Fibroblast of mammary gland (primary cell): ENCODE measurements at regions not wholly inside any gene's neighbourhood (a gene's known extent, or its start where the extent isn't known, plus 50 kb on each side); places are given as distances from the start of the nearest gene placed in this dataset.

Experiments used
- DNase-seq: peaks from one replicate; pipeline ENCODE4 v3.0.0-alpha.2; 2010; ENCODE audit warnings: low read depth
- H3K4me3 ChIP-seq: 2 replicates; pipeline ENCODE4 v1.5.1; 2011; ENCODE audit warnings: low read depth, mild to moderate bottlenecking, low read length, moderate library complexity; ENCODE audit not compliant: control insufficient read depth
- TF ChIP-seq, protein P1 (sequence below): conservative IDR thresholded peaks from 2 replicates; pipeline ENCODE4 v1.5.1; 2011; ENCODE audit warnings: low read depth, low read length, inconsistent platforms; ENCODE audit not compliant: control insufficient read depth, insufficient read depth

DNA sequence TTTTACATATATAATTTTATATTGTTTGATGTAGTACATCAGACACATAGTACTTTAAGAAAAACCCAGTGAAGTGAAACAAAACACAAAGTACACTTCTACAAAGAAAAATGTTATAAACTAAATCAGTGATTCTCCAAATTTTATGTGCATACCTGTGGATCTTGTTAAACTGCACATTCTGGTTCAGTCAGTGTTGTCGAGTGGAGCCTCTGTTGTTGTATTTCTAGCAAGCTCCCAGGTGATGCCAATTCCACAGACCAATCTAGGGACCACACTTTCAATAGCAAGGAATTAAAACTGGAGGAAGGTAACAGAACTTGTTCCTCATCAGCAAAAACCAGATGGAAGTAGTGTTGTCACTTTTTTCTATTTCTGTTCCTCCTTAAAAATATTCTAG is 183.8 kb upstream of the CD180 start:
- no peak for DNase-seq
- no peak overlapping the region for H3K4me3 ChIP-seq
- TF ChIP-seq, protein P1, sequence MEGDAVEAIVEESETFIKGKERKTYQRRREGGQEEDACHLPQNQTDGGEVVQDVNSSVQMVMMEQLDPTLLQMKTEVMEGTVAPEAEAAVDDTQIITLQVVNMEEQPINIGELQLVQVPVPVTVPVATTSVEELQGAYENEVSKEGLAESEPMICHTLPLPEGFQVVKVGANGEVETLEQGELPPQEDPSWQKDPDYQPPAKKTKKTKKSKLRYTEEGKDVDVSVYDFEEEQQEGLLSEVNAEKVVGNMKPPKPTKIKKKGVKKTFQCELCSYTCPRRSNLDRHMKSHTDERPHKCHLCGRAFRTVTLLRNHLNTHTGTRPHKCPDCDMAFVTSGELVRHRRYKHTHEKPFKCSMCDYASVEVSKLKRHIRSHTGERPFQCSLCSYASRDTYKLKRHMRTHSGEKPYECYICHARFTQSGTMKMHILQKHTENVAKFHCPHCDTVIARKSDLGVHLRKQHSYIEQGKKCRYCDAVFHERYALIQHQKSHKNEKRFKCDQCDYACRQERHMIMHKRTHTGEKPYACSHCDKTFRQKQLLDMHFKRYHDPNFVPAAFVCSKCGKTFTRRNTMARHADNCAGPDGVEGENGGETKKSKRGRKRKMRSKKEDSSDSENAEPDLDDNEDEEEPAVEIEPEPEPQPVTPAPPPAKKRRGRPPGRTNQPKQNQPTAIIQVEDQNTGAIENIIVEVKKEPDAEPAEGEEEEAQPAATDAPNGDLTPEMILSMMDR = no peak

DNA sequence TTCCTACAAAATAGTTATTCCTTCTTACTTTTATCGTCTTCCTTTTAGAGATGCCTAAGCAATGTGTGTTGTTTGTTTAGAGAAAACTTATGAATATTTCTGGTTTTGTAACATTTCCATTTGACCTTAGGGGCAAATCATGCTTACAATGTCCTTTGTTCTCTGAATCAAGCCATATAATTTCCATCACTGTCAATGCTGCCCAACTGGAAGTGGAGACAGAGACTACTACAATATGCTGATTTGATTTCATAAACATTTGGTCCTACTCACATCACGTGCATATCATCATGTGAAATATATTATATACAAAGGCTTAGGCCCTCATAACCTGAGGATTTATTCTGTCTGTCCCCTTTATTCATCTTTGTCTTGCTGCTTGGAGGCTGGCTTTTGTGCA is 183.2 kb upstream of the CD180 start:
- DNase-seq = no peak
- TF ChIP-seq, protein P1 = no peak
- no peak overlapping the region for H3K4me3 ChIP-seq

DNA sequence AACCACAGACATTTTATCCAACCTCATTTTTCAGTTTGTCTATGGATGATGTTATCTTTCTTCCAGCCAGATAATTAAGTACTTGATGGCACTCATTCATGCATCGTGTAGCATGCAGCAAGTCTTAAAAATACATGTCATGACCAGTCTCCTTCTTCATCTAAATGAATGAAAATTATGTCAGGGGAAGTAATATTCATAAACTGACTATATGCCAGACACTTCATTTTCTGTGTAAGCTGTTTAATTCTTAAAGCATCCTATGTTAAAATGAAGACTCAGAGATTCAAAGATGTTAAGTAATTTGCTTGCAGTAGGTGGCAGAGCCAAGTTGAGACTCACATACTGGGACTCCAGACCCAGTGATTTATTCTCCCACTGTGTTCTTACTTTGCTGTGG is 181.7 kb upstream of the CD180 start:
- H3K4me3 ChIP-seq = no peak overlapping the region
- TF ChIP-seq, protein P1 = no peak
- DNase-seq = no peak

DNA sequence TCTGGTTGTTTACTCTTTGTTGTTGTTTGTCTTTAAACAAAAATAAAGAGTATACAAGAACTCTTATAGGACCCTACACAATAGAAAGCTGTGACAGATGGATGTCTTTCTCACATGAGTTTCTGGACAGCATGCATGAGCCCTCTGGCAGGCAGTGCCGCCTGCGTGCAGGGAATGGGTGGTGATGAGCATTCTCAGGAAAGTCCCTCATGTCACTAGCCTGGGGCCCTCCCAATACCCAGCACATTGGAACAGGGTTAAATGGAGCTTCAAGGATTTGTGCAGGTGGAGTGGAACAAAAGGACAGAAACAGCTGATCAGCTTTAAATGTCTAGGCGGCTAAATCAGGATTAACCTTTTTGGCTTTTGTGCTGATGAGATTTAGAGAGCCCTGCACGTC is 181.0 kb upstream of the CD180 start:
- no peak for DNase-seq
- no peak overlapping the region for H3K4me3 ChIP-seq
- TF ChIP-seq, protein P1 = no peak

DNA sequence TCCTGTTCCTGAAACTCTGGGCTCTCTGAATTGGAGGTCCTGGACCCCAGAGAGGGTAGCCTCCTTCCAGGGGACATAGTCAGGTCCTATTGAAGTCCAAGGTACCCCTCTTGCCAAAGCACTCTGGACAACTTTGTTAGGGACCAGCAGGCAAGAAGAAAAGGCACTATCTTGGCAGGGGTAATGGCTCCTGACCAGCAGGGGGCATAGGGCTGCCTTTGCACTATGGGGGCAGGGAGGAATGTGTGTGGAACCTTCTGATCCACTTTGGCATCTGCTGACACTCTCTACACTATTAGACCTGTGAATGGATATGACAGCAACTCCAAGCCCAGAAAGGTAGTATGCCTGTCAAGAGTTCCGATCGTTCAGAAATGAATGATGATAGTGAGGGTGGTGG is 179.0 kb upstream of the CD180 start:
- H3K4me3 ChIP-seq = no peak overlapping the region
- DNase-seq = no peak
- TF ChIP-seq, protein P1 = peak; percentile 10

DNA sequence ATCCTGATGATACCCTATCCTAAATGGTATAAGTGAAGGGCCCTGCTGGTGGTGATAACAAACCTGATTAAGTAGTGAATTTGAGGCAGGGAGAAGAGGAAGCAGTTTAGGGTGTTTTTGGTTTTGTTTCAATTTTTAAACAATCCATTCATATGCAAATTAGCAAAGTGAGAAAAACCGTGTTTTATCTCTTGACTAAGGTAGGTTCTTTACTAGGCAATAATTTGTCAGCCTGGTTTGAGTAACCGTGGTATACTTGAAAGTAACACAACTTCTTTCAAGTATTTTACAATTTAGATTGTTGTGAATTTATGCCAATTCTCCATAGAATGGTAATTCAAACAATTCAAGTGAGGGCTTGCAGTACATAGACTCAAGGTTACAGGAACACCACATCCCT is 177.8 kb upstream of the CD180 start:
- no peak for DNase-seq
- TF ChIP-seq, protein P1 = no peak
- no peak overlapping the region for H3K4me3 ChIP-seq

DNA sequence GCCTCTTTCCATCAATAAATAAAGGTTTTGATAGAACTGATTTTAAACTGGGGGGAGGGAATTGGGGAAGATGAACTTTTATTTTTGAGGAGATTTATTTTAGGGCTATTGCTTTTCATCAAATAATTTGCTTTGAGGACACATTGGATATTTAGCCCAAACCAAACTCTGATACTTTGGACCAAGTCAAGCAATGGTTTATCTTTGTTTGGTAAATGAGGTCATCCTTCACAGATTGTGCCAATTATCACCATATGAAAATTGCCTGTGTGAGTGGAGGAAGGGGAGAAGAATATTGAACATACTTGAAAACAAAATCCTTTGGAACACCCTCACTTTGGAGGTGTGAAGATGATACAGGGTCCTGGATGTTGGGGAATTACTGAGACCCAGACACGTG is 176.9 kb upstream of the CD180 start:
- no peak for DNase-seq
- H3K4me3 ChIP-seq = no peak overlapping the region
- TF ChIP-seq, protein P1 = no peak
